Keratinocyte (primary cell): ENCODE measurements at regions not wholly inside any gene's neighbourhood (a gene's known extent, or its start where the extent isn't known, plus 50 kb on each side); places are given as distances from the start of the nearest gene placed in this dataset.

Experiments used
- DNase-seq: peaks from one replicate; pipeline ENCODE4 v3.0.0-alpha.2; 2011; ENCODE audit warnings: low read depth, missing footprints, low spot score
- FAIRE-seq: peaks from 2 replicates; lab custom pipeline; 2011; peaks lifted over from hg19 to GRCh38; lab: Jason Lieb, UNC
- H2AFZ ChIP-seq: 2 replicates; pipeline ENCODE4 v1.6.0; 2012; ENCODE audit warnings: low read length, control low read depth, inconsistent platforms; ENCODE audit not compliant: control insufficient read depth
- H3K27ac ChIP-seq: 2 replicates; pipeline ENCODE4 v1.5.1; 2011; ENCODE audit warnings: low read length; ENCODE audit not compliant: control insufficient read depth, insufficient read depth
- H3K27me3 ChIP-seq: 3 replicates; pipeline ENCODE4 v1.6.0; 2011; ENCODE audit warnings: low read length; ENCODE audit not compliant: control insufficient read depth, insufficient read depth; ENCODE audit errors: extremely low read depth
- H3K36me3 ChIP-seq, 2 experiments: 2 replicates in 1 of 2; 3 replicates in 1 of 2; pipeline ENCODE4 v1.5.1; 2011; ENCODE audit warnings: low read length in 2 of 2, mild to moderate bottlenecking in 1 of 2; ENCODE audit not compliant: control insufficient read depth in 2 of 2, insufficient read depth in 2 of 2; ENCODE audit errors: extremely low read depth in 1 of 2
- H3K4me1 ChIP-seq: 3 replicates; pipeline ENCODE4 v1.5.1; 2011; ENCODE audit warnings: low read length; ENCODE audit not compliant: control insufficient read depth, insufficient read depth; ENCODE audit errors: extremely low read depth
- H3K4me2 ChIP-seq: 3 replicates; pipeline ENCODE4 v1.6.0; 2011; ENCODE audit warnings: low read depth, low read length; ENCODE audit not compliant: control insufficient read depth, insufficient read depth; ENCODE audit errors: extremely low read depth
- H3K4me3 ChIP-seq, 3 experiments: fragments of 200-600 bp in 1 of 3; sonication (generic) in 1 of 3; 2 replicates in 2 of 3; 3 replicates in 1 of 3; pipeline ENCODE4 v1.5.1; 2011 to 2016; ENCODE audit warnings: low read length in 3 of 3, mild to moderate bottlenecking in 3 of 3, control low read depth in 2 of 3, inconsistent platforms in 1 of 3, low read depth in 1 of 3, mixed read lengths in 1 of 3, mixed run types in 1 of 3, moderate library complexity in 1 of 3; ENCODE audit not compliant: control insufficient read depth in 2 of 3, insufficient read depth in 2 of 3; ENCODE audit errors: extremely low read depth in 1 of 3
- H3K79me2 ChIP-seq: 2 replicates; pipeline ENCODE4 v1.6.0; 2012; ENCODE audit warnings: low read length; ENCODE audit not compliant: control insufficient read depth, insufficient read depth
- H3K9ac ChIP-seq: 3 replicates; pipeline ENCODE4 v1.6.0; 2011; ENCODE audit warnings: low read length; ENCODE audit not compliant: control insufficient read depth, insufficient read depth; ENCODE audit errors: extremely low read depth
- H3K9me1 ChIP-seq: 3 replicates; pipeline ENCODE4 v1.6.0; 2011; ENCODE audit warnings: low read length; ENCODE audit not compliant: control insufficient read depth, insufficient read depth; ENCODE audit errors: extremely low read depth
- H3K9me3 ChIP-seq: 2 replicates; pipeline ENCODE4 v1.5.1; 2012; ENCODE audit warnings: low read depth, low read length; ENCODE audit not compliant: control insufficient read depth
- H4K20me1 ChIP-seq: 3 replicates; pipeline ENCODE4 v1.6.0; 2011; ENCODE audit warnings: low read length; ENCODE audit not compliant: control insufficient read depth, insufficient read depth; ENCODE audit errors: extremely low read depth
- CTCF ChIP-seq, 3 experiments: IDR thresholded peaks in 1 of 3; conservative IDR thresholded peaks in 1 of 3; optimal IDR thresholded peaks in 1 of 3; 2 replicates in 2 of 3; 3 replicates in 1 of 3; pipeline versions ENCODE3 to v1.5.1; 2011; ENCODE audit warnings: low read length in 3 of 3, mild to moderate bottlenecking in 3 of 3, moderate library complexity in 2 of 3, control low read depth in 1 of 3, inconsistent platforms in 1 of 3; ENCODE audit not compliant: insufficient read depth in 2 of 3; ENCODE audit errors: extremely low read depth in 1 of 3
- EZH2 ChIP-seq: IDR thresholded peaks from one replicate; pipeline ENCODE4 v1.6.1; 2012; ENCODE audit warnings: inconsistent platforms, mild to moderate bottlenecking, low read length, moderate library complexity
- dilution Hi-C: fragments of 300-500 bp; cut with MboI; formaldehyde crosslinking; loops from one replicate; pipeline ENCODE4 v1.7.0; 2020; ENCODE audit warnings: low sequenced_read_pairs; ENCODE audit not compliant: extremely low pct_ligation_motif_present

GRCh38 chr9:12612211-12612770, 80.9 kb upstream of the TYRP1 start:
- Histone ChIP-seq H4K20me1 (no peaks in the 10 kb centered on the region), H3K79me2 (no peaks in the 10 kb centered on the region), H3K36me3 (no peaks in the 10 kb centered on the region), H3K27ac (no peak overlapping the region), H3K9ac (no peak overlapping the region), H3K9me3 (no peaks in the 10 kb centered on the region), H3K4me3 (no peak overlapping the region), H3K9me1 (no peaks in the 10 kb centered on the region), H3K27me3 (no peaks in the 10 kb centered on the region), H2AFZ (no peak overlapping the region), H3K4me2 (no peak overlapping the region), H3K4me1 (no peaks in the 10 kb centered on the region)
- no peak for DNase-seq
- FAIRE-seq = no peak
- dilution Hi-C loops = no loop called here
- TF ChIP-seq EZH2 = no peak
- no peak for TF ChIP-seq CTCF (optimal IDR thresholded peaks at IDR 0.05 in 1 of 3, IDR thresholded peaks at IDR 0.05 in 1 of 3, conservative IDR thresholded peaks at IDR 0.05 in 1 of 3; ENCODE audit: extremely low read depth in 1 of 3, insufficient read depth in 2 of 3, low read length in 3 of 3)

- H3K79me2 ChIP-seq = no peaks in the 10 kb centered on the region
- dilution Hi-C loops = no loop called here
- no peak overlapping the region for H2AFZ ChIP-seq
- no peak overlapping the region for H3K4me2 ChIP-seq
- no peak for FAIRE-seq
- H3K9ac ChIP-seq = no peak overlapping the region
- TF ChIP-seq CTCF (optimal IDR thresholded peaks at IDR 0.05 in 1 of 3, IDR thresholded peaks at IDR 0.05 in 1 of 3, conservative IDR thresholded peaks at IDR 0.05 in 1 of 3; ENCODE audit: extremely low read depth in 1 of 3, insufficient read depth in 2 of 3, low read length in 3 of 3) = no peak
- TF ChIP-seq EZH2 = no peak
- no peak overlapping the region for H3K27ac ChIP-seq
- no peaks in the 10 kb centered on the region for H3K9me1 ChIP-seq
- H3K9me3 ChIP-seq = no peaks in the 10 kb centered on the region
- no peak for DNase-seq
- H3K4me1 ChIP-seq = no peaks in the 10 kb centered on the region
- no peaks in the 10 kb centered on the region for H4K20me1 ChIP-seq
- no peaks in the 10 kb centered on the region for H3K36me3 ChIP-seq
- no peaks in the 10 kb centered on the region for H3K27me3 ChIP-seq
- H3K4me3 ChIP-seq = no peak overlapping the region
Measured at GRCh38 chr9:12613071-12613470, 80.1 kb upstream of the TYRP1 start.
